IMR-90 (cell line): ENCODE measurements at regions not wholly inside any gene's neighbourhood (a gene's known extent, or its start where the extent isn't known, plus 50 kb on each side); places are given as distances from the start of the nearest gene placed in this dataset.

Experiments
- ATAC-seq: fragments of 200-7000 bp; cut with Tn5 transposase; 2 replicates; pipeline ENCODE4 v1.9.1; 2020; ENCODE audit warnings: low read depth, mild to moderate bottlenecking, moderate library complexity
- BruUV-seq: library from RNA; stranded (reverse); fragments of 400-500 nt; replicated peaks from 2 replicates; lab custom pipeline; 2021; lab: Mats Ljungman, UMichigan
- CTCF ChIA-PET: fragments of 300-600 bp; formaldehyde crosslinking; extraction: SDS; loops from one replicate; lab custom pipeline; 2021; ENCODE audit warnings: antibody characterized with exemption; lab: Yijun Ruan, JAX
- POLR2A ChIA-PET: fragments of 300-600 bp; sonication (Branson Sonifier 250); formaldehyde crosslinking; loops from one replicate; lab custom pipeline; 2022; ENCODE audit warnings: antibody characterized with exemption; ENCODE audit not compliant: unreplicated experiment; lab: Charles Lee
- DNase-seq: peaks from one replicate; pipeline ENCODE4 v3.0.0; 2013
- H2AFZ ChIP-seq: replicated peaks from 2 replicates; pipeline ENCODE3; 2013; ENCODE audit warnings: low read length, mild to moderate bottlenecking; ENCODE audit not compliant: poor library complexity
- H2AK5ac ChIP-seq: 2 replicates; pipeline ENCODE4 v1.6.1; 2013; ENCODE audit warnings: low read depth, low read length, inconsistent platforms
- H2AK9ac ChIP-seq: replicated peaks from 2 replicates; pipeline ENCODE3; 2013; ENCODE audit warnings: mild to moderate bottlenecking, low read depth, low read length, moderate library complexity; ENCODE audit not compliant: poor library complexity
- H2BK120ac ChIP-seq: 2 replicates; pipeline ENCODE4 v1.6.1; 2013; ENCODE audit warnings: low read depth, low read length, inconsistent platforms
- H2BK15ac ChIP-seq: 3 replicates; pipeline ENCODE4 v1.6.1; 2013; ENCODE audit warnings: low read depth, low read length, inconsistent platforms
- H2BK20ac ChIP-seq: 2 replicates; pipeline ENCODE4 v1.6.1; 2013; ENCODE audit warnings: low read depth, mild to moderate bottlenecking, inconsistent platforms, low read length, moderate library complexity
- H2BK5ac ChIP-seq: 2 replicates; pipeline ENCODE4 v1.6.1; 2013; ENCODE audit warnings: mild to moderate bottlenecking, low read depth, low read length, inconsistent platforms; ENCODE audit not compliant: poor library complexity, severe bottlenecking
- H3K14ac ChIP-seq: replicated peaks from 2 replicates; pipeline ENCODE4 v1.6.1; 2013; ENCODE audit warnings: low read depth, low read length, inconsistent platforms
- H3K18ac ChIP-seq: 2 replicates; pipeline ENCODE4 v1.6.1; 2013; ENCODE audit warnings: low read depth, low read length, control low read depth
- H3K23ac ChIP-seq: 2 replicates; pipeline ENCODE4 v1.6.1; 2013; ENCODE audit warnings: low read depth, low read length, inconsistent platforms
- H3K27ac ChIP-seq: 2 replicates; pipeline ENCODE4 v1.5.1; 2013; ENCODE audit warnings: mild to moderate bottlenecking, control low read depth, low read length; ENCODE audit not compliant: insufficient read depth
- H3K27me3 ChIP-seq: 2 replicates; pipeline ENCODE4 v1.6.1; 2013; ENCODE audit warnings: low read length; ENCODE audit not compliant: control insufficient read depth, insufficient read depth
- H3K36me3 ChIP-seq: 2 replicates; pipeline ENCODE4 v1.6.1; 2013; ENCODE audit warnings: low read length, mixed read lengths; ENCODE audit not compliant: control insufficient read depth, insufficient read depth
- H3K4ac ChIP-seq: 2 replicates; pipeline ENCODE4 v1.6.1; 2013; ENCODE audit warnings: low read depth, low read length, inconsistent platforms
- H3K4me1 ChIP-seq: 2 replicates; pipeline ENCODE4 v1.6.1; 2013; ENCODE audit warnings: low read length, mixed read lengths; ENCODE audit not compliant: control insufficient read depth, insufficient read depth
- H3K4me2 ChIP-seq: 2 replicates; pipeline ENCODE4 v1.6.1; 2013; ENCODE audit warnings: low read depth, mild to moderate bottlenecking, control low read depth, low read length, moderate library complexity
- H3K4me3 ChIP-seq: 2 replicates; pipeline ENCODE4 v1.5.1; 2013; ENCODE audit warnings: low read depth, mild to moderate bottlenecking, control low read depth, low read length, moderate library complexity; ENCODE audit not compliant: insufficient read depth
- H3K56ac ChIP-seq: 2 replicates; pipeline ENCODE4 v1.6.1; 2013; ENCODE audit warnings: low read length, inconsistent platforms; ENCODE audit not compliant: insufficient read depth; ENCODE audit errors: extremely low read depth
- H3K79me1 ChIP-seq, 2 experiments: 2 replicates each; pipeline ENCODE4 v1.6.1; 2013; ENCODE audit warnings: low read length in 2 of 2, inconsistent platforms in 1 of 2, low read depth in 1 of 2
- H3K9ac ChIP-seq: 2 replicates; pipeline ENCODE4 v1.6.1; 2013; ENCODE audit warnings: low read depth, low read length, control low read depth
- H3K9me1 ChIP-seq: 2 replicates; pipeline ENCODE4 v1.6.1; 2013; ENCODE audit warnings: low read length, inconsistent platforms; ENCODE audit not compliant: insufficient read depth
- H3K9me3 ChIP-seq: 2 replicates; pipeline ENCODE4 v1.6.1; 2013; ENCODE audit warnings: low read length; ENCODE audit not compliant: control insufficient read depth, insufficient read depth
- H4K20me1 ChIP-seq: 2 replicates; pipeline ENCODE4 v1.6.1; 2013; ENCODE audit warnings: low read length, inconsistent platforms; ENCODE audit not compliant: insufficient read depth
- H4K5ac ChIP-seq: 2 replicates; pipeline ENCODE4 v1.6.1; 2013; ENCODE audit warnings: mild to moderate bottlenecking, low read depth, low read length, control low read depth
- H4K8ac ChIP-seq, 2 experiments: 2 replicates each; pipeline ENCODE4 v1.6.1; 2013; ENCODE audit warnings: low read depth in 2 of 2, low read length in 2 of 2, control low read depth in 1 of 2, inconsistent platforms in 1 of 2
- H4K91ac ChIP-seq: 2 replicates; pipeline ENCODE4 v1.6.1; 2013; ENCODE audit warnings: low read depth, low read length, inconsistent platforms; ENCODE audit not compliant: insufficient read depth
- CEBPB ChIP-seq: IDR thresholded peaks from 2 replicates; pipeline ENCODE4 v1.6.1; 2012; ENCODE audit warnings: low read depth, low read length, improper control_type of control experiment
- FOS ChIP-seq: fragments of 150-350 bp; IDR thresholded peaks from 2 replicates; pipeline ENCODE4 v1.6.1; 2016; ENCODE audit warnings: low read depth, low read length
- RCOR1 ChIP-seq: IDR thresholded peaks from 2 replicates; pipeline ENCODE4 v1.6.1; 2012; ENCODE audit warnings: mild to moderate bottlenecking, low read length, improper control_type of control experiment; ENCODE audit not compliant: insufficient replicate concordance
- WGBS, 2 experiments: methylation state at CpG; one replicate each; pipeline versions ENCODE4 v1.1.5 to v1.1.7; 2013; ENCODE audit warnings: missing lambda C conversion rate in 2 of 2; ENCODE audit not compliant: insufficient read length in 1 of 2; ENCODE audit errors: extremely low coverage in 2 of 2; 5-methylcytosine and 5-hydroxymethylcytosine counted together
- dilution Hi-C: fragments of 300-500 bp; cut with HindIII; formaldehyde crosslinking; loops from one replicate; pipeline ENCODE4 v1.14.3; 2018; ENCODE audit warnings: low sequenced_read_pairs; ENCODE audit not compliant: unreplicated experiment
- in situ Hi-C: fragments of 300-500 bp; cut with MboI; formaldehyde crosslinking; loops from 3 replicates; pipeline ENCODE4 v1.14.3; 2019; ENCODE audit warnings: low sequenced_read_pairs, inconsistent platforms, mixed read lengths
- intact Hi-C: fragments of 100-400 bp; cut with micrococcal nuclease; formaldehyde crosslinking; loops from 2 replicates; pipeline ENCODE4 v1.10.0; 2022

- Histone ChIP-seq H4K20me1 (0 out of 2 replicates have a peak, but pooled peaks cover 4% of the 10 kb centered on the region), H3K4ac (no peak overlapping the region), H3K36me3 (no peaks in the 10 kb centered on the region), H3K14ac (no peak overlapping the region), H4K5ac (no peak overlapping the region), H2AFZ (no peak overlapping the region), H2AK5ac (no peak overlapping the region), H3K4me1 (peaks cover 3% of the 10 kb centered on the region; the same call in 1 of the 2 replicates), H3K4me2 (no peak overlapping the region), H2BK5ac (no peak overlapping the region), H2BK15ac (no peak overlapping the region), H2AK9ac (no peak overlapping the region), H2BK20ac (no peak overlapping the region), H3K79me1 (no peaks in the 10 kb centered on the region), H3K18ac (no peak overlapping the region), H3K4me3 (no peak overlapping the region), H4K91ac (no peak overlapping the region), H3K27ac (no peak overlapping the region), H2BK120ac (no peak overlapping the region), H3K27me3 (peaks cover 36% of the 10 kb centered on the region), H3K9ac (no peak overlapping the region), H3K23ac (no peak overlapping the region), H3K56ac (no peak overlapping the region), H4K8ac (no peak overlapping the region), H3K9me1 (0 out of 2 replicates have a peak, but pooled peaks cover 3% of the 10 kb centered on the region), H3K9me3 (no peaks in the 10 kb centered on the region)
- WGBS, 2 experiments, result no CpG with 5 or more reads among the region's 1 CpG
- in situ Hi-C loops, result no loop called here
- POLR2A ChIA-PET, result no interaction called here
- CTCF ChIA-PET, result no interaction called here
- intact Hi-C loops, result no loop called here
- dilution Hi-C loops, result no loop called here
- ATAC-seq (no peak), DNase-seq (no peak)
- TF ChIP-seq RCOR1, result no peak
- TF ChIP-seq FOS, result no peak
- peak; percentile 36; the same call in 1 of the 2 replicates for TF ChIP-seq CEBPB
- BruUV-seq, result no TSS peak
Measured at GRCh38 chr2:38461470-38461869, 84.4 kb upstream of the ATL2 start.
